H9 (cell line): ENCODE measurements at regions not wholly inside any gene's neighbourhood (a gene's known extent, or its start where the extent isn't known, plus 50 kb on each side); places are given as distances from the start of the nearest gene placed in this dataset.

Source experiments
- DNase-seq: peaks from one replicate; pipeline ENCODE4 v3.0.0-alpha.2; 2017
- H2AFZ ChIP-seq: one replicate; pipeline ENCODE4 v1.6.1; 2013; ENCODE audit warnings: mild to moderate bottlenecking, low read length, control low read depth, moderate library complexity
- H2AK5ac ChIP-seq: 2 replicates; pipeline ENCODE4 v1.6.1; 2013; ENCODE audit warnings: low read length, control low read depth, mixed read lengths; ENCODE audit not compliant: insufficient read length
- H2BK120ac ChIP-seq: one replicate; pipeline ENCODE4 v1.6.1; 2013; ENCODE audit warnings: low read depth, mild to moderate bottlenecking, low read length, control low read depth, inconsistent platforms; ENCODE audit not compliant: poor library complexity, severe bottlenecking
- H2BK12ac ChIP-seq: 2 replicates; pipeline ENCODE4 v1.6.1; 2013; ENCODE audit warnings: low read length, control low read depth, mixed read lengths, low read depth; ENCODE audit not compliant: insufficient read length
- H2BK15ac ChIP-seq: 2 replicates; pipeline ENCODE4 v1.6.1; 2013; ENCODE audit warnings: low read depth, low read length, control low read depth
- H2BK20ac ChIP-seq: one replicate; pipeline ENCODE4 v1.6.1; 2013; ENCODE audit warnings: low read depth, mild to moderate bottlenecking, low read length, control low read depth, inconsistent platforms; ENCODE audit not compliant: poor library complexity, severe bottlenecking
- H2BK5ac ChIP-seq: 2 replicates; pipeline ENCODE4 v1.6.1; 2013; ENCODE audit warnings: low read length, control low read depth, mixed read lengths; ENCODE audit not compliant: insufficient read length
- H3K14ac ChIP-seq: 2 replicates; pipeline ENCODE4 v1.6.1; 2013; ENCODE audit warnings: low read length, control low read depth; ENCODE audit not compliant: insufficient read depth
- H3K18ac ChIP-seq: 2 replicates; pipeline ENCODE4 v1.6.1; 2013; ENCODE audit warnings: low read depth, mild to moderate bottlenecking, mixed read lengths, low read length, control low read depth; ENCODE audit not compliant: insufficient read length
- H3K23ac ChIP-seq: 2 replicates; pipeline ENCODE4 v1.6.1; 2013; ENCODE audit warnings: low read length, control low read depth, mixed read lengths, low read depth; ENCODE audit not compliant: insufficient read length
- H3K23me2 ChIP-seq: 2 replicates; pipeline ENCODE4 v1.6.1; 2013; ENCODE audit warnings: low read depth, mild to moderate bottlenecking, mixed read lengths, low read length, control low read depth; ENCODE audit not compliant: insufficient read length, poor library complexity, severe bottlenecking
- H3K27ac ChIP-seq: 2 replicates; pipeline ENCODE4 v1.5.1; 2013; ENCODE audit warnings: low read length, control low read depth, mixed read lengths, low read depth; ENCODE audit not compliant: insufficient read length
- H3K27me3 ChIP-seq: 2 replicates; pipeline ENCODE4 v1.6.1; 2013; ENCODE audit warnings: low read length, control low read depth, inconsistent platforms; ENCODE audit not compliant: insufficient read depth
- H3K4ac ChIP-seq: 2 replicates; pipeline ENCODE4 v1.6.1; 2013; ENCODE audit warnings: low read depth, mild to moderate bottlenecking, control low read depth, inconsistent platforms, low read length, moderate library complexity
- H3K4me1 ChIP-seq: 2 replicates; pipeline ENCODE4 v1.6.1; 2013; ENCODE audit warnings: low read length, control low read depth, inconsistent platforms; ENCODE audit not compliant: insufficient read depth
- H3K4me2 ChIP-seq: 2 replicates; pipeline ENCODE4 v1.6.1; 2013; ENCODE audit warnings: low read length, control low read depth, mixed read lengths; ENCODE audit not compliant: insufficient read length, insufficient read depth
- H3K56ac ChIP-seq: 2 replicates; pipeline ENCODE4 v1.6.1; 2013; ENCODE audit warnings: low read depth, mild to moderate bottlenecking, mixed read lengths, low read length, control low read depth; ENCODE audit not compliant: insufficient read length
- H3K79me1 ChIP-seq: 2 replicates; pipeline ENCODE4 v1.6.1; 2013; ENCODE audit warnings: low read depth, mild to moderate bottlenecking, moderate library complexity, low read length, control low read depth, inconsistent platforms; ENCODE audit not compliant: insufficient read depth, poor library complexity, severe bottlenecking
- H3K79me2 ChIP-seq: 2 replicates; pipeline ENCODE4 v1.6.1; 2013; ENCODE audit warnings: low read length, control low read depth, inconsistent platforms; ENCODE audit not compliant: insufficient read depth
- H3K9ac ChIP-seq: 2 replicates; pipeline ENCODE4 v1.6.1; 2013; ENCODE audit warnings: low read length, control low read depth, mixed read lengths; ENCODE audit not compliant: insufficient read length; ENCODE audit errors: extremely low read depth
- H3K9me3 ChIP-seq: one replicate; pipeline ENCODE4 v1.6.1; 2013; ENCODE audit warnings: low read depth, low read length, inconsistent platforms; ENCODE audit not compliant: control insufficient read depth
- H3T11ph ChIP-seq: one replicate; pipeline ENCODE4 v1.6.1; 2013; ENCODE audit warnings: mild to moderate bottlenecking, low read length, control low read depth, inconsistent platforms
- H4K20me1 ChIP-seq: one replicate; pipeline ENCODE4 v1.6.1; 2013; ENCODE audit not compliant: control insufficient read depth, insufficient read length, insufficient read depth
- H4K5ac ChIP-seq: 2 replicates; pipeline ENCODE4 v1.6.1; 2013; ENCODE audit warnings: low read depth, mild to moderate bottlenecking, mixed read lengths, low read length, control low read depth; ENCODE audit not compliant: insufficient read length
- H4K8ac ChIP-seq: replicated peaks from 2 replicates; pipeline ENCODE4 v1.6.1; 2013; ENCODE audit warnings: low read length, control low read depth, mixed read lengths, low read depth; ENCODE audit not compliant: insufficient read length
- H4K91ac ChIP-seq: 2 replicates; pipeline ENCODE4 v1.6.1; 2013; ENCODE audit warnings: low read depth, mild to moderate bottlenecking, moderate library complexity, mixed read lengths, low read length, control low read depth; ENCODE audit not compliant: insufficient read length
- H3K27ac Mint-ChIP-seq, 3 experiments: 2 replicates in 2 of 3; 3 replicates in 1 of 3; pipeline ENCODE4 v1.8.0; 2020 to 2021; ENCODE audit warnings: mixed read lengths in 3 of 3, mild to moderate bottlenecking in 1 of 3, moderate library complexity in 1 of 3
- H3K27me3 Mint-ChIP-seq: 2 replicates; pipeline ENCODE4 v1.8.0; 2021; ENCODE audit warnings: low read depth, mild to moderate bottlenecking, moderate library complexity, mixed read lengths
- H3K36me3 Mint-ChIP-seq, 3 experiments: 2 replicates in 2 of 3; 3 replicates in 1 of 3; pipeline ENCODE4 v1.8.0; 2020 to 2021; ENCODE audit warnings: low read depth in 3 of 3, mixed read lengths in 3 of 3; ENCODE audit not compliant: insufficient read depth in 1 of 3
- H3K4me1 Mint-ChIP-seq, 2 experiments: 2 replicates each; pipeline ENCODE4 v1.8.0; 2020; ENCODE audit warnings: mixed read lengths in 2 of 2
- H3K4me3 Mint-ChIP-seq, 2 experiments: 2 replicates in 1 of 2; 3 replicates in 1 of 2; pipeline ENCODE4 v1.8.0; 2020 to 2021; ENCODE audit warnings: mild to moderate bottlenecking in 2 of 2, mixed read lengths in 2 of 2, moderate library complexity in 1 of 2
- H3K9me3 Mint-ChIP-seq, 2 experiments: 2 replicates in 1 of 2; 3 replicates in 1 of 2; pipeline ENCODE4 v1.8.0; 2020; ENCODE audit warnings: mild to moderate bottlenecking in 2 of 2, mixed read lengths in 2 of 2, moderate library complexity in 1 of 2
- CTCF ChIP-seq: fragments of 200-600 bp; sonication (generic); conservative IDR thresholded peaks from 3 replicates; pipeline ENCODE4 v1.8.0; 2021; ENCODE audit warnings: antibody characterized with exemption, mild to moderate bottlenecking
- WGBS: extraction: QIAGEN DNeasy Blood & Tissue Kit; methylation state at CpG from one replicate; pipeline ENCODE4 v1.1.7; 2013; ENCODE audit warnings: missing lambda C conversion rate, low lambda C conversion rate, mixed read lengths; ENCODE audit not compliant: insufficient read length; ENCODE audit errors: extremely low coverage; 5-methylcytosine and 5-hydroxymethylcytosine counted together

GRCh38 chr1:221405146-221405545 is 336.7 kb downstream of the DUSP10 start:
- Histone ChIP-seq H4K20me1 (no peaks in the 10 kb centered on the region), H4K8ac (no peak overlapping the region), H3K23me2 (no peaks in the 10 kb centered on the region), H4K5ac (no peak overlapping the region), H2BK15ac (no peak overlapping the region), H2BK120ac (no peak overlapping the region), H3K27me3 (no peaks in the 10 kb centered on the region), H3K9me3 (no peaks in the 10 kb centered on the region), H3K56ac (no peak overlapping the region), H3K18ac (no peak overlapping the region), H2BK12ac (no peak overlapping the region), H3K9ac (no peak overlapping the region), H4K91ac (no peak overlapping the region), H2BK5ac (no peak overlapping the region), H3K79me2 (no peaks in the 10 kb centered on the region), H2AFZ (no peak overlapping the region), H3K14ac (no peak overlapping the region), H3K79me1 (no peaks in the 10 kb centered on the region), H3K4me1 (no peaks in the 10 kb centered on the region), H3K27ac (no peak overlapping the region), H3K4me2 (no peak overlapping the region), H3K23ac (no peak overlapping the region), H2AK5ac (no peak overlapping the region), H2BK20ac (no peak overlapping the region), H3K4ac (no peak overlapping the region), H3T11ph (no peak overlapping the region)
- Mint-ChIP-seq H3K36me3 (no peaks in the 10 kb centered on the region; a peak in 2 of 7 replicates), H3K9me3 (no peaks in the 10 kb centered on the region), H3K4me3 (no peak overlapping the region), H3K27me3 (peaks cover 10% of the 10 kb centered on the region), H3K4me1 (peaks cover 14 to 18% of the 10 kb centered on the region in 2 experiments), H3K27ac (no peak overlapping the region)
- WGBS, result no CpG with 5 or more reads among the region's 1 CpG
- no peak for DNase-seq
- no peak for TF ChIP-seq CTCF
